Ovary (tissue), 7 donors: ENCODE measurements at regions not wholly inside any gene's neighbourhood (a gene's known extent, or its start where the extent isn't known, plus 50 kb on each side); places are given as distances from the start of the nearest gene placed in this dataset.

Source experiments
- DNase-seq, 5 donors: peaks; one replicate each; pipeline ENCODE4 v3.0.0-alpha.2; 2019 to 2020
- H3K27ac ChIP-seq, 2 donors: fragments of 200-600 bp; one replicate each; pipeline versions ENCODE4 v1.5.1 to v1.8.0; 2019 to 2022
- H3K27me3 ChIP-seq: fragments of 200-600 bp; one replicate; pipeline ENCODE4 v1.8.0; 2022
- H3K36me3 ChIP-seq: fragments of 200-600 bp; sonication (generic); one replicate; pipeline ENCODE4 v1.5.1; 2019
- H3K4me1 ChIP-seq: one replicate; pipeline ENCODE4 v1.8.1; 2013; ENCODE audit warnings: mild to moderate bottlenecking, moderate library complexity; ENCODE audit not compliant: insufficient read depth
- H3K4me3 ChIP-seq: fragments of 200-600 bp; sonication (generic); one replicate; pipeline ENCODE4 v1.5.1; 2017
- H3K9me3 ChIP-seq, 2 donors: fragments of 200-600 bp in 1 of 2; sonication (generic) in 1 of 2; one replicate each; pipeline versions ENCODE4 v1.5.1 to v1.8.1; 2013 to 2019; ENCODE audit warnings: mild to moderate bottlenecking in 1 of 2, moderate library complexity in 1 of 2
- CTCF ChIP-seq, 3 donors: fragments of 450-650 bp in 2 of 3; fragments of 200-600 bp in 1 of 3; IDR thresholded peaks; one replicate each; pipeline versions ENCODE4 v1.5.1 to v1.8.0; 2016 to 2022; ENCODE audit warnings: antibody characterized with exemption in 3 of 3, mild to moderate bottlenecking in 1 of 3
- EP300 ChIP-seq: sonication (generic); formaldehyde crosslinking; IDR thresholded peaks from one replicate; pipeline ENCODE4 v1.6.1; 2017; ENCODE audit warnings: antibody characterized with exemption
- POLR2A ChIP-seq: fragments of 450-650 bp; IDR thresholded peaks from one replicate; pipeline ENCODE4 v1.6.1; 2017; ENCODE audit warnings: antibody characterized with exemption, mild to moderate bottlenecking, moderate library complexity
- WGBS, 3 donors: extraction: QIAGEN DNeasy Blood & Tissue Kit in 1 of 3; methylation state at CpG; one replicate each; pipeline versions ENCODE4 v1.1.5 to v1.1.7; 2013 to 2017; 5-methylcytosine and 5-hydroxymethylcytosine counted together
- intact Hi-C, 4 donors: fragments of 100-400 bp; cut with DNase I; formaldehyde crosslinking; loops; one replicate each; pipeline versions ENCODE4 v1.11.0 to v1.15.1; 2022 to 2023
- donor health status: DM: no; HTN: no; CAD: no; lungs with moderate emphysema.
- donor health status: DM: no; HTN: no; CAD: no.
- donor health status: Bipolar disorder and iron deficiency.
- donor health status: DM: no; HTN: no; CAD: no.
- donor health status: DM: yes; HTN: yes; CAD: no.

GRCh38 chr3:187448674-187449073, 80.5 kb downstream of the RTP4 start:
- Histone ChIP-seq H3K36me3 (no peaks in the 10 kb centered on the region), H3K27me3 (no peaks in the 10 kb centered on the region), H3K4me3 (no peak overlapping the region), H3K27ac (no peak overlapping the region), H3K9me3 (no peaks in the 10 kb centered on the region), H3K4me1 (no peaks in the 10 kb centered on the region)
- intact Hi-C loops = no loop called here
- TF ChIP-seq POLR2A (no peak), EP300 (no peak), CTCF (IDR thresholded peaks at IDR 0.05) (no peak)
- 90 to 95% (median 91%) methylated on average over 1 of the region's 1 CpG for WGBS, 3 donors
- no peak for DNase-seq

GRCh38 chr3:187447737-187448136, 79.6 kb downstream of the RTP4 start:
- 71 to 83% (median 76%) methylated on average over 3 of the region's 3 CpGs for WGBS, 3 donors
- Histone ChIP-seq H3K4me1 (no peaks in the 10 kb centered on the region), H3K4me3 (no peak overlapping the region), H3K27me3 (no peaks in the 10 kb centered on the region), H3K9me3 (no peaks in the 10 kb centered on the region), H3K27ac (no peak overlapping the region), H3K36me3 (no peaks in the 10 kb centered on the region)
- TF ChIP-seq CTCF (IDR thresholded peaks at IDR 0.05) (no peak), POLR2A (no peak), EP300 (no peak)
- intact Hi-C loops = no loop called here
- no peak for DNase-seq

GRCh38 chr3:187445356-187445755, 77.2 kb downstream of the RTP4 start:
- DNase-seq = no peak
- no peak overlapping the region for H3K27ac ChIP-seq
- 90 to 100% (median 92%) methylated on average over 2 of the region's 2 CpGs for WGBS, 3 donors
- intact Hi-C loops = no loop called here
- H3K27me3 ChIP-seq = no peaks in the 10 kb centered on the region
- no peak overlapping the region for H3K4me3 ChIP-seq
- H3K36me3 ChIP-seq = no peaks in the 10 kb centered on the region
- TF ChIP-seq EP300 (no peak), CTCF (IDR thresholded peaks at IDR 0.05) (no peak), POLR2A (no peak)
- no peaks in the 10 kb centered on the region for H3K9me3 ChIP-seq
- no peaks in the 10 kb centered on the region for H3K4me1 ChIP-seq

GRCh38 chr3:187434524-187434923, 66.3 kb downstream of the RTP4 start:
- no peak overlapping the region for H3K27ac ChIP-seq
- no peak for DNase-seq
- no peaks in the 10 kb centered on the region for H3K4me1 ChIP-seq
- H3K9me3 ChIP-seq = no peaks in the 10 kb centered on the region
- no peaks in the 10 kb centered on the region for H3K27me3 ChIP-seq
- no peak for TF ChIP-seq CTCF (IDR thresholded peaks at IDR 0.05)
- no peak for TF ChIP-seq POLR2A
- TF ChIP-seq EP300 = no peak
- intact Hi-C loops = no loop called here
- 22 to 40% (median 23%) methylated on average over 2 of the region's 2 CpGs for WGBS, 3 donors
- H3K4me3 ChIP-seq = no peak overlapping the region
- no peaks in the 10 kb centered on the region for H3K36me3 ChIP-seq

GRCh38 chr3:187430576-187430975, 62.4 kb downstream of the RTP4 start:
- Histone ChIP-seq H3K27me3 (no peaks in the 10 kb centered on the region), H3K27ac (no peak overlapping the region), H3K4me3 (no peak overlapping the region), H3K4me1 (no peaks in the 10 kb centered on the region), H3K36me3 (no peaks in the 10 kb centered on the region), H3K9me3 (no peaks in the 10 kb centered on the region)
- intact Hi-C loops = no loop called here
- WGBS, 3 donors = 46 to 51% (median 49%) methylated on average over 5 of the region's 5 CpGs
- DNase-seq = no peak
- TF ChIP-seq POLR2A (no peak), CTCF (IDR thresholded peaks at IDR 0.05) (no peak), EP300 (no peak)
